ENCODE measurements at regions not wholly inside any gene's neighbourhood (a gene's known extent, or its start where the extent isn't known, plus 50 kb on each side); places are given as distances from the start of the nearest gene placed in this dataset.
"Not testable (repeated sequence)": the region's sequence is repeated elsewhere in the genome, so short reads cannot be mapped to it uniquely, and the experiment has no call there.

- H2BK5ac ChIP-seq (ENCODE audit: low read depth, low read length, poor library complexity, severe bottlenecking), result no peak overlapping the region
- CTCF ChIA-PET, result no interaction called here
- no peak for ATAC-seq (ENCODE audit: low read depth)
- DNase-seq, result no peak
- H3K36me3 ChIP-seq (ENCODE audit: control insufficient read depth, insufficient read depth, low read length), result no peaks in the 10 kb centered on the region
- no peak overlapping the region for H2BK20ac ChIP-seq (ENCODE audit: low read depth, low read length)
- H3K18ac ChIP-seq (ENCODE audit: low read depth, low read length), result no peak overlapping the region
- H3K27ac ChIP-seq (ENCODE audit: insufficient read depth, low read length), result no peak overlapping the region
- no peak overlapping the region for H4K8ac ChIP-seq (ENCODE audit: low read depth in 2 of 2, low read length in 2 of 2)
- H3K23ac ChIP-seq (ENCODE audit: low read depth, low read length), result no peak overlapping the region
- no peak overlapping the region for H2BK15ac ChIP-seq (ENCODE audit: low read depth, low read length)
- H3K4me3 ChIP-seq (ENCODE audit: insufficient read depth, low read depth, low read length), result no peak overlapping the region
- no peaks in the 10 kb centered on the region for H3K27me3 ChIP-seq (ENCODE audit: control insufficient read depth, insufficient read depth, low read length)
- no peaks in the 10 kb centered on the region for H3K9me1 ChIP-seq (ENCODE audit: insufficient read depth, low read length)
- H4K91ac ChIP-seq (ENCODE audit: insufficient read depth, low read depth, low read length), result no peak overlapping the region
- no peaks in the 10 kb centered on the region for H4K20me1 ChIP-seq (ENCODE audit: insufficient read depth, low read length)
- BruUV-seq (replicated peaks), result no TSS peak
- no peak overlapping the region for H2AFZ ChIP-seq (replicated peaks; ENCODE audit: low read length, poor library complexity)
- H3K56ac ChIP-seq (ENCODE audit: extremely low read depth, insufficient read depth, low read length), result no peak overlapping the region
- TF ChIP-seq MAZ (IDR thresholded peaks at IDR 0.05; ENCODE audit: borderline replicate concordance, low read depth, low read length) (no peak), CEBPB (IDR thresholded peaks at IDR 0.05; ENCODE audit: low read depth, low read length) (no peak), RFX5 (IDR thresholded peaks at IDR 0.05; ENCODE audit: low read depth, low read length) (no peak), USF2 (IDR thresholded peaks at IDR 0.05; ENCODE audit: low read depth, low read length) (no peak), NFE2L2 (IDR thresholded peaks at IDR 0.05; ENCODE audit: low read depth, low read length) (no peak)
- H2BK120ac ChIP-seq (ENCODE audit: low read depth, low read length), result no peak overlapping the region
- H3K14ac ChIP-seq (replicated peaks; ENCODE audit: low read depth, low read length), result no peak overlapping the region
- POLR2A ChIA-PET (ENCODE audit: unreplicated experiment), result no interaction called here
- no CpG with 5 or more reads among the region's 4 CpGs for WGBS, 2 experiments (ENCODE audit: extremely low coverage in 2 of 2, insufficient read length in 1 of 2)
- no peaks in the 10 kb centered on the region for H3K4me1 ChIP-seq (ENCODE audit: control insufficient read depth, insufficient read depth, low read length)
- no peak overlapping the region for H2AK5ac ChIP-seq (ENCODE audit: low read depth, low read length)
- peaks cover 10% of the 10 kb centered on the region; the same call in 1 of the 2 replicates for H3K9me3 ChIP-seq (ENCODE audit: control insufficient read depth, insufficient read depth, low read length)
- H2AK9ac ChIP-seq (replicated peaks; ENCODE audit: low read depth, low read length, poor library complexity), result no peak overlapping the region
- H3K9ac ChIP-seq (ENCODE audit: low read depth, low read length), result no peak overlapping the region
- dilution Hi-C loops (cut with HindIII; ENCODE audit: low sequenced_read_pairs, unreplicated experiment) (no loop called here), intact Hi-C loops (cut with micrococcal nuclease) (no loop called here), in situ Hi-C loops (cut with MboI; ENCODE audit: low sequenced_read_pairs) (no loop called here)
- H3K4me2 ChIP-seq (ENCODE audit: low read depth, low read length), result no peak overlapping the region
- no peak overlapping the region for H3K4ac ChIP-seq (ENCODE audit: low read depth, low read length)
- H4K5ac ChIP-seq (ENCODE audit: low read depth, low read length), result no peak overlapping the region
- H3K79me1 ChIP-seq (ENCODE audit: low read depth in 1 of 2, low read length in 2 of 2), result no peaks in the 10 kb centered on the region
These were observed 102.0 kb downstream of the ZNF429 start for GRCh38 chr19:21607449-21607848.

GRCh38 chr19:21607011-21607410, 101.6 kb downstream of the ZNF429 start:
- DNase-seq; H2AK5ac ChIP-seq (ENCODE audit: low read depth, low read length); ATAC-seq (ENCODE audit: low read depth); H3K79me1 ChIP-seq (ENCODE audit: low read depth in 1 of 2, low read length in 2 of 2); H3K27me3 ChIP-seq (ENCODE audit: control insufficient read depth, insufficient read depth, low read length); H2BK120ac ChIP-seq (ENCODE audit: low read depth, low read length); H2BK15ac ChIP-seq (ENCODE audit: low read depth, low read length); H3K9me3 ChIP-seq (ENCODE audit: control insufficient read depth, insufficient read depth, low read length); intact Hi-C loops (cut with micrococcal nuclease); H3K9ac ChIP-seq (ENCODE audit: low read depth, low read length); H4K8ac ChIP-seq (ENCODE audit: low read depth in 2 of 2, low read length in 2 of 2); H2AFZ ChIP-seq (replicated peaks; ENCODE audit: low read length, poor library complexity); in situ Hi-C loops (cut with MboI; ENCODE audit: low sequenced_read_pairs); H3K27ac ChIP-seq (ENCODE audit: insufficient read depth, low read length); H3K36me3 ChIP-seq (ENCODE audit: control insufficient read depth, insufficient read depth, low read length); CTCF ChIA-PET; H3K56ac ChIP-seq (ENCODE audit: extremely low read depth, insufficient read depth, low read length); H3K14ac ChIP-seq (replicated peaks; ENCODE audit: low read depth, low read length); H3K18ac ChIP-seq (ENCODE audit: low read depth, low read length); H3K4me2 ChIP-seq (ENCODE audit: low read depth, low read length); H2BK20ac ChIP-seq (ENCODE audit: low read depth, low read length); H2AK9ac ChIP-seq (replicated peaks; ENCODE audit: low read depth, low read length, poor library complexity); BruUV-seq (replicated peaks); POLR2A ChIA-PET (ENCODE audit: unreplicated experiment); H3K4me1 ChIP-seq (ENCODE audit: control insufficient read depth, insufficient read depth, low read length); H3K4me3 ChIP-seq (ENCODE audit: insufficient read depth, low read depth, low read length); H3K23ac ChIP-seq (ENCODE audit: low read depth, low read length); H3K9me1 ChIP-seq (ENCODE audit: insufficient read depth, low read length); H4K20me1 ChIP-seq (ENCODE audit: insufficient read depth, low read length); dilution Hi-C loops (cut with HindIII; ENCODE audit: low sequenced_read_pairs, unreplicated experiment); H2BK5ac ChIP-seq (ENCODE audit: low read depth, low read length, poor library complexity, severe bottlenecking); H4K91ac ChIP-seq (ENCODE audit: insufficient read depth, low read depth, low read length); H4K5ac ChIP-seq (ENCODE audit: low read depth, low read length); H3K4ac ChIP-seq (ENCODE audit: low read depth, low read length): not testable (repeated sequence)
- no CpG with 5 or more reads among the region's 31 CpGs for WGBS, 2 experiments (ENCODE audit: extremely low coverage in 2 of 2, insufficient read length in 1 of 2)

Data from IMR-90 (cell line).